ENCODE measurements at regions not wholly inside any gene's neighbourhood (a gene's known extent, or its start where the extent isn't known, plus 50 kb on each side); places are given as distances from the start of the nearest gene placed in this dataset.

DNA sequence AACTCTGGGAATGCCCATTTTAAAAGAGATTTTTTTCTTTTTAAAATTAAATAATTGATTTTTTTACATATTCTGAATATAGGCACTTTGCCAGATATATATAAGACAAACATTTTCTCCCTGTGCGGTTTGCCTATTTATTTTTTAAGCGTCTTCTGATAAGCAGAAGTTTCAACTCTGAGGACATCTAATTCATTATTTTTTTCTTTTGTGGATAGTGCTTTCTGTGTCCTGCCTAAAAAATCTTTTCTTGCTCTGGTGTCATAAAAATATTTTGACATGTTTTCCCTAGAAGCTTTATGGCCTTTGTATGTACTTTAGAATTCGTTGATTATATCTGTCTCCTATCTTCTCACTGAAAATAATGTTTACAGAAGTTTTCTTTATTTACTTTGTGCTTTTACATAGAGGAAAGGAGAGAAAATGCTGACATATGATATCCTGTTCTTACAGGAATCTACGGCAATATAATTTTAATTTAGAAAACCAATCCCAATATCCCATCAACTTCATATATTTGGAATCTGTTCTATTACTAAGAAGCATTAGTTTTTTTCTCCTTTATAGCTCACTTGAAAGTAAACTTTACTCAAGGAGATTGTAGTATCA is 111.9 kb upstream of the EFNA5 start:
- H2AFZ ChIP-seq: no peak overlapping the region
- H3K27ac ChIP-seq: peak overlapping the region; percentile 61
- H3K9me2 ChIP-seq (replicated peaks; ENCODE audit: insufficient read depth): no peaks in the 10 kb centered on the region
- WGBS (ENCODE audit: low lambda C conversion rate, missing lambda C conversion rate): 35% methylated on average over 4 of the region's 4 CpGs
- no peaks in the 10 kb centered on the region for H3K27me3 ChIP-seq
- H3K4me2 ChIP-seq: peak overlapping the region; percentile 28
- H3K9me3 ChIP-seq (ENCODE audit: low read depth): no peaks in the 10 kb centered on the region
- no peaks in the 10 kb centered on the region for H3K79me2 ChIP-seq
- peaks cover 10% of the 10 kb centered on the region for H3K4me1 ChIP-seq (ENCODE audit: insufficient read depth)
- TF ChIP-seq EZH2 (IDR thresholded peaks at IDR 0.05; ENCODE audit: borderline replicate concordance) (no peak), EZH2phosphoT487 (IDR thresholded peaks at IDR 0.05; ENCODE audit: low read depth, severe bottlenecking, unreplicated experiment) (no peak), CTCF (IDR thresholded peaks at IDR 0.05; ENCODE audit: poor library complexity) (no peak)
- H3K4me3 ChIP-seq: no peak overlapping the region
- no peaks in the 10 kb centered on the region for H4K20me1 ChIP-seq (ENCODE audit: insufficient read depth, poor library complexity, severe bottlenecking)
- no peaks in the 10 kb centered on the region for H3K36me3 ChIP-seq (replicated peaks; ENCODE audit: insufficient read depth, low read depth)
- no peak for DNase-seq (ENCODE audit: low spot score)

GRCh38 chr5:107781451-107781850 is 110.7 kb upstream of the EFNA5 start:
- Histone ChIP-seq H2AFZ (no peak overlapping the region), H4K20me1 (ENCODE audit: insufficient read depth, poor library complexity, severe bottlenecking) (no peaks in the 10 kb centered on the region), H3K9me3 (ENCODE audit: low read depth) (no peaks in the 10 kb centered on the region), H3K4me2 (no peak overlapping the region), H3K9me2 (replicated peaks; ENCODE audit: insufficient read depth) (no peaks in the 10 kb centered on the region), H3K4me1 (ENCODE audit: insufficient read depth) (peaks cover 14% of the 10 kb centered on the region), H3K27ac (peak overlapping the region; percentile 23), H3K27me3 (no peaks in the 10 kb centered on the region), H3K36me3 (replicated peaks; ENCODE audit: insufficient read depth, low read depth) (no peaks in the 10 kb centered on the region), H3K4me3 (no peak overlapping the region), H3K79me2 (no peaks in the 10 kb centered on the region)
- DNase-seq (ENCODE audit: low spot score): no peak
- WGBS (ENCODE audit: low lambda C conversion rate, missing lambda C conversion rate): 68% methylated on average over 1 of the region's 1 CpG
- TF ChIP-seq EZH2phosphoT487 (IDR thresholded peaks at IDR 0.05; ENCODE audit: low read depth, severe bottlenecking, unreplicated experiment): no peak
- TF ChIP-seq EZH2 (IDR thresholded peaks at IDR 0.05; ENCODE audit: borderline replicate concordance): no peak
- TF ChIP-seq CTCF (IDR thresholded peaks at IDR 0.05; ENCODE audit: poor library complexity): no peak

DNA sequence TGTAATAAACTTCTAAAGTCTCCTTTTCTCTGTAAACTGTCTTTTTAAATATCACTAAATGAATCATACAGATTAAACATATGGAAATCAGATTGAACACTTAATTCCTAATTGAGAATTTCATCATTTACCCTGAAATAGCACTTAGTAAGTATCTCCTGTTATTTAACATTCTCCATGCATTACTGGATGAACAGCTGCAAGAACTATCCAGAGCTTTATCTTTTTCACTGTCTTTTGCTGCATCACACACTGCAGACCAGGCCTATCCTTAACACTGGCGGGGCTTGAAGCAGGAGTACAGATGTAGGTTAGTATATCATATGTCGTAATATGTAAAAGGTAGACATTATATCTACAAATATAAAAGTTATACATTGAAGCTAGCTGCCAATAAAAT is 108.7 kb upstream of the EFNA5 start:
- no peak for TF ChIP-seq EZH2phosphoT487 (IDR thresholded peaks at IDR 0.05; ENCODE audit: low read depth, severe bottlenecking, unreplicated experiment)
- no peak for TF ChIP-seq EZH2 (IDR thresholded peaks at IDR 0.05; ENCODE audit: borderline replicate concordance)
- TF ChIP-seq CTCF (IDR thresholded peaks at IDR 0.05; ENCODE audit: poor library complexity): no peak
- Histone ChIP-seq H3K4me1 (ENCODE audit: insufficient read depth) (peaks cover 14% of the 10 kb centered on the region), H3K4me3 (no peak overlapping the region), H3K36me3 (replicated peaks; ENCODE audit: insufficient read depth, low read depth) (no peaks in the 10 kb centered on the region), H3K79me2 (no peaks in the 10 kb centered on the region), H4K20me1 (ENCODE audit: insufficient read depth, poor library complexity, severe bottlenecking) (no peaks in the 10 kb centered on the region), H3K9me2 (replicated peaks; ENCODE audit: insufficient read depth) (no peaks in the 10 kb centered on the region), H2AFZ (no peak overlapping the region), H3K4me2 (no peak overlapping the region), H3K27ac (no peak overlapping the region), H3K27me3 (no peaks in the 10 kb centered on the region), H3K9me3 (ENCODE audit: low read depth) (no peaks in the 10 kb centered on the region)
- WGBS (ENCODE audit: low lambda C conversion rate, missing lambda C conversion rate): 88% methylated on average over 2 of the region's 2 CpGs
- no peak for DNase-seq (ENCODE audit: low spot score)

Measured in hepatocyte (in vitro differentiated cells).